Erythroblast (primary cell): ENCODE measurements at regions not wholly inside any gene's neighbourhood (a gene's known extent, or its start where the extent isn't known, plus 50 kb on each side); places are given as distances from the start of the nearest gene placed in this dataset.

Experiments
- GATA1 ChIP-seq: IDR thresholded peaks from 2 replicates; pipeline ENCODE4 v1.6.1; 2011; ENCODE audit warnings: low read depth, mild to moderate bottlenecking, control low read depth, low read length, moderate library complexity
- POLR2A ChIP-seq: IDR thresholded peaks from 2 replicates; pipeline ENCODE4 v1.6.1; 2011; ENCODE audit warnings: mild to moderate bottlenecking, low read length

- TF ChIP-seq POLR2A (no peak), GATA1 (no peak)
Observed at GRCh38 chr1:239811211-239811885, 280.3 kb upstream of the FMN2 start.
